Psoas muscle (tissue), 7 donors: ENCODE measurements at regions not wholly inside any gene's neighbourhood (a gene's known extent, or its start where the extent isn't known, plus 50 kb on each side); places are given as distances from the start of the nearest gene placed in this dataset.

ENCODE experiments used
- ATAC-seq, 4 donors: fragments of 200-7000 bp; cut with Tn5 transposase; one replicate each; pipeline ENCODE4 v1.9.1; 2020; ENCODE audit warnings: moderate library complexity in 3 of 4, mild to moderate bottlenecking in 2 of 4
- DNase-seq, 2 donors: peaks; one replicate each; pipeline ENCODE4 v3.0.0-alpha.2; 2020
- H3K27ac ChIP-seq: fragments of 200-600 bp; one replicate; pipeline ENCODE4 v1.8.0; 2022
- H3K27me3 ChIP-seq, 3 donors: fragments of 200-600 bp in 1 of 3; one replicate each; pipeline versions ENCODE4 v1.6.1 to v1.8.0; 2013 to 2022; ENCODE audit warnings: low read length in 2 of 3, mild to moderate bottlenecking in 2 of 3, moderate library complexity in 1 of 3; ENCODE audit not compliant: insufficient read depth in 3 of 3
- H3K36me3 ChIP-seq, 2 donors: fragments of 200-600 bp in 1 of 2; one replicate each; pipeline versions ENCODE4 v1.6.1 to v1.8.0; 2013 to 2022; ENCODE audit warnings: low read depth in 1 of 2, mild to moderate bottlenecking in 1 of 2, moderate library complexity in 1 of 2; ENCODE audit not compliant: insufficient read depth in 1 of 2
- H3K4me1 ChIP-seq: fragments of 200-600 bp; one replicate; pipeline ENCODE4 v1.8.0; 2022
- H3K4me3 ChIP-seq: fragments of 200-600 bp; one replicate; pipeline ENCODE4 v1.8.0; 2022; ENCODE audit warnings: mild to moderate bottlenecking
- H3K9me3 ChIP-seq: fragments of 200-600 bp; one replicate; pipeline ENCODE4 v1.8.0; 2022
- CTCF ChIP-seq: fragments of 200-600 bp; IDR thresholded peaks from one replicate; pipeline ENCODE4 v1.8.0; 2022; ENCODE audit warnings: antibody characterized with exemption
- WGBS, 3 donors: extraction: QIAGEN DNeasy Blood & Tissue Kit; methylation state at CpG; one replicate each; pipeline versions ENCODE4 v1.1.6 to v1.1.7; 2013; 5-methylcytosine and 5-hydroxymethylcytosine counted together
- intact Hi-C, 2 donors: fragments of 100-400 bp; cut with DNase I; formaldehyde crosslinking; loops; one replicate each; pipeline versions ENCODE4 v1.11.0 to v1.14.2; 2022
- donor health status: healthy with polysubstance abuse.
- donor health status: DM: no; HTN: no; CAD: no; lungs with moderate emphysema.
- donor health status: Bipolar disorder and iron deficiency.
- donor health status: healthy.
- donor health status: DM: yes; HTN: yes; CAD: no.
- donor health status: DM: no; HTN: no; CAD: no.
- donor health status: DM: yes; HTN: yes; CAD: no.

- TF ChIP-seq CTCF, result no peak
Observed at GRCh38 chr13:74320282-74320681, 186.1 kb upstream of the KLF12 start.

GRCh38 chr13:74316547-74316946, 182.3 kb upstream of the KLF12 start:
- no peaks in the 10 kb centered on the region for H3K27me3 ChIP-seq
- TF ChIP-seq CTCF, result no peak
- no peaks in the 10 kb centered on the region for H3K36me3 ChIP-seq
- H3K4me1 ChIP-seq, result no peaks in the 10 kb centered on the region
- H3K4me3 ChIP-seq, result no peak overlapping the region
- H3K27ac ChIP-seq, result no peak overlapping the region
- WGBS, 3 donors, result 88 to 100% (median 98%) methylated on average over 1 of the region's 1 CpG
- DNase-seq (no peak), ATAC-seq (no peak)
- intact Hi-C loops, result no loop called here
- H3K9me3 ChIP-seq, result no peaks in the 10 kb centered on the region

More at GRCh38 chr13:74320282-74320681, 186.1 kb upstream of the KLF12 start:
- Histone ChIP-seq H3K4me3 (no peak overlapping the region), H3K27me3 (no peaks in the 10 kb centered on the region), H3K4me1 (no peaks in the 10 kb centered on the region), H3K36me3 (no peaks in the 10 kb centered on the region), H3K9me3 (no peaks in the 10 kb centered on the region), H3K27ac (no peak overlapping the region)
- ATAC-seq (no peak), DNase-seq (no peak)
- intact Hi-C loops, result no loop called here
- WGBS, 3 donors, result 72 to 75% (median 75%) methylated on average over 2 of the region's 2 CpGs

- Histone ChIP-seq H3K36me3 (no peaks in the 10 kb centered on the region), H3K9me3 (no peaks in the 10 kb centered on the region), H3K27me3 (no peaks in the 10 kb centered on the region), H3K27ac (no peak overlapping the region), H3K4me1 (no peaks in the 10 kb centered on the region), H3K4me3 (no peak overlapping the region)
- intact Hi-C loops, result no loop called here
- no peak for TF ChIP-seq CTCF
- ATAC-seq (no peak), DNase-seq (no peak)
- WGBS, 3 donors, result 30 to 34% (median 33%) methylated on average over 2 of the region's 2 CpGs
Observed at GRCh38 chr13:74306496-74306895, 172.3 kb upstream of the KLF12 start.

GRCh38 chr13:74305876-74306275, 171.7 kb upstream of the KLF12 start:
- Histone ChIP-seq H3K27me3 (no peaks in the 10 kb centered on the region), H3K27ac (no peak overlapping the region), H3K36me3 (no peaks in the 10 kb centered on the region), H3K4me3 (no peak overlapping the region), H3K9me3 (no peaks in the 10 kb centered on the region), H3K4me1 (no peaks in the 10 kb centered on the region)
- ATAC-seq (no peak), DNase-seq (no peak)
- intact Hi-C loops, result no loop called here
- 22 to 28% (median 22%) methylated on average over 3 of the region's 3 CpGs for WGBS, 3 donors
- TF ChIP-seq CTCF, result no peak

- intact Hi-C loops, result no loop called here
- no peak for DNase-seq
- H3K4me1 ChIP-seq, result no peaks in the 10 kb centered on the region
- TF ChIP-seq CTCF, result no peak
- H3K27ac ChIP-seq, result no peak overlapping the region
- no peak overlapping the region for H3K4me3 ChIP-seq
- 37 to 53% (median 40%) methylated on average over 9 of the region's 9 CpGs for WGBS, 3 donors
- no peaks in the 10 kb centered on the region for H3K9me3 ChIP-seq
- no peaks in the 10 kb centered on the region for H3K27me3 ChIP-seq
- ATAC-seq, result no peak
- no peaks in the 10 kb centered on the region for H3K36me3 ChIP-seq
Observed at GRCh38 chr13:74301258-74301935, 167.2 kb upstream of the KLF12 start.
